HCT116 (cell line): ENCODE measurements at regions not wholly inside any gene's neighbourhood (a gene's known extent, or its start where the extent isn't known, plus 50 kb on each side); places are given as distances from the start of the nearest gene placed in this dataset.

Source experiments
- ATAC-seq: fragments of 200-7000 bp; cut with Tn5 transposase; 2 replicates; pipeline ENCODE4 v1.9.1; 2020; ENCODE audit warnings: mild to moderate bottlenecking, moderate library complexity
- BruUV-seq: library from RNA; stranded (reverse); fragments of 400-500 nt; replicated peaks from 2 replicates; lab custom pipeline; 2021; lab: Mats Ljungman, UMichigan
- CTCF ChIA-PET: fragments of 300-600 bp; sonication (Branson Sonifier 250); formaldehyde crosslinking; loops from one replicate; lab custom pipeline; 2021; ENCODE audit warnings: antibody characterized with exemption; lab: Charles Lee
- POLR2A ChIA-PET: fragments of 300-600, 350-600 bp; sonication (Branson Sonifier 250); formaldehyde crosslinking; loops from one replicate; lab custom pipeline; 2021; ENCODE audit warnings: antibody characterized with exemption; lab: Charles Lee
- RAD21 ChIA-PET, 2 experiments: fragments of 300-600 bp; sonication (Branson Sonifier 250); formaldehyde crosslinking; loops; one replicate each; lab custom pipeline; 2023; ENCODE audit warnings: low total read pairs in 2 of 2; ENCODE audit not compliant: uncharacterized antibody in 2 of 2, unreplicated experiment in 2 of 2, low non-redundant PET in 1 of 2; lab: Charles Lee
- DNase-seq: peaks from one replicate; pipeline ENCODE4 v3.0.0-alpha.2; 2010; ENCODE audit warnings: low read depth, low spot score
- H2AFZ ChIP-seq: fragments of 200-600 bp; shearing (Covaris generic), sonication (generic); 2 replicates; pipeline ENCODE4 v1.6.1; 2017; ENCODE audit warnings: low read depth, mixed run types, mixed read lengths, antibody characterized with exemption, low read length; ENCODE audit not compliant: poor library complexity, severe bottlenecking
- H3K27ac ChIP-seq: 2 replicates; pipeline ENCODE4 v1.5.1; 2012; ENCODE audit warnings: low read depth, low read length
- H3K27me3 ChIP-seq: fragments of 200-600 bp; sonication (generic); 2 replicates; pipeline ENCODE4 v1.6.1; 2016; ENCODE audit warnings: mixed run types, low read length, mixed read lengths; ENCODE audit not compliant: insufficient read depth
- H3K36me3 ChIP-seq, 2 experiments: fragments of 200-500 bp in 1 of 2; fragments of 200-600 bp in 1 of 2; sonication (Bioruptor generic) in 1 of 2; sonication (generic) in 1 of 2; 2 replicates each; pipeline versions ENCODE4 v1.5.1 to v1.6.1; 2014 to 2016; ENCODE audit warnings: low read length in 2 of 2, inconsistent platforms in 1 of 2, mixed read lengths in 1 of 2, mixed run types in 1 of 2; ENCODE audit not compliant: insufficient read depth in 2 of 2, control insufficient read depth in 1 of 2
- H3K4me1 ChIP-seq, 2 experiments: fragments of 200-600 bp in 1 of 2; sonication (generic) in 1 of 2; 2 replicates each; pipeline versions ENCODE4 v1.5.1 to v1.6.1; 2012 to 2017; ENCODE audit warnings: low read length in 2 of 2, inconsistent platforms in 1 of 2, mild to moderate bottlenecking in 1 of 2, mixed read lengths in 1 of 2, mixed run types in 1 of 2, moderate library complexity in 1 of 2; ENCODE audit not compliant: insufficient read depth in 2 of 2, control insufficient read depth in 1 of 2
- H3K4me2 ChIP-seq: fragments of 200-600 bp; sonication (generic); 2 replicates; pipeline ENCODE4 v1.6.1; 2017; ENCODE audit warnings: mixed run types, low read length, mixed read lengths
- H3K4me3 ChIP-seq, 2 experiments: fragments of 200-600 bp in 1 of 2; sonication (generic) in 1 of 2; replicated peaks in 1 of 2; 2 replicates each; pipeline ENCODE4 v1.5.1; 2011 to 2016; ENCODE audit warnings: low read length in 2 of 2, control low read depth in 1 of 2, low read depth in 1 of 2, mild to moderate bottlenecking in 1 of 2, mixed read lengths in 1 of 2, mixed run types in 1 of 2
- H3K79me2 ChIP-seq: fragments of 200-600 bp; sonication (generic); 2 replicates; pipeline ENCODE4 v1.6.1; 2017; ENCODE audit warnings: mild to moderate bottlenecking, mixed run types, low read length, moderate library complexity, mixed read lengths; ENCODE audit not compliant: insufficient read depth
- H3K9ac ChIP-seq: fragments of 200-600 bp; sonication (generic); 2 replicates; pipeline ENCODE4 v1.6.1; 2016; ENCODE audit warnings: low read length, mixed read lengths
- H3K9me2 ChIP-seq: fragments of 200-600 bp; sonication (generic), shearing (Covaris generic); 2 replicates; pipeline ENCODE4 v1.6.1; 2017; ENCODE audit warnings: mixed run types, mild to moderate bottlenecking, moderate library complexity; ENCODE audit not compliant: insufficient read depth
- H3K9me3 ChIP-seq, 2 experiments: fragments of 200-500 bp in 1 of 2; fragments of 200-600 bp in 1 of 2; sonication (Bioruptor generic) in 1 of 2; sonication (generic) in 1 of 2; 2 replicates each; pipeline ENCODE4 v1.6.1; 2014 to 2017; ENCODE audit warnings: low read length in 2 of 2, mixed read lengths in 2 of 2, inconsistent platforms in 1 of 2, low read depth in 1 of 2, mild to moderate bottlenecking in 1 of 2, mixed run types in 1 of 2, moderate library complexity in 1 of 2; ENCODE audit not compliant: control insufficient read depth in 1 of 2, insufficient read depth in 1 of 2
- H4K20me1 ChIP-seq: fragments of 200-600 bp; sonication (generic), shearing (Covaris generic); 2 replicates; pipeline ENCODE4 v1.6.1; 2017; ENCODE audit warnings: mixed run types, mild to moderate bottlenecking, moderate library complexity; ENCODE audit not compliant: insufficient read depth
- CBX3 ChIP-seq: IDR thresholded peaks from 2 replicates; pipeline ENCODE4 v1.6.1; 2012; ENCODE audit warnings: low read depth
- CEBPB ChIP-seq: IDR thresholded peaks from 2 replicates; pipeline ENCODE4 v1.6.1; 2012; ENCODE audit warnings: low read depth
- CTCF ChIP-seq, 3 experiments: fragments of 200-600 bp in 1 of 3; sonication (generic) in 1 of 3; IDR thresholded peaks in 2 of 3; conservative IDR thresholded peaks in 1 of 3; 2 replicates each; pipeline ENCODE4 v1.5.1; 2012 to 2017; ENCODE audit warnings: low read depth in 2 of 3, low read length in 2 of 3, antibody characterized with exemption in 1 of 3, borderline replicate concordance in 1 of 3, control low read depth in 1 of 3, mild to moderate bottlenecking in 1 of 3, mixed read lengths in 1 of 3, mixed run types in 1 of 3, moderate library complexity in 1 of 3; ENCODE audit not compliant: insufficient read depth in 1 of 3
- EZH2 ChIP-seq: fragments of 200-600 bp; sonication (generic); IDR thresholded peaks from 2 replicates; pipeline ENCODE4 v1.6.1; 2017; ENCODE audit warnings: antibody characterized with exemption, mixed run types
- EZH2phosphoT487 ChIP-seq: fragments of 200-600 bp; IDR thresholded peaks from 2 replicates; pipeline ENCODE4 v1.6.1; 2018; ENCODE audit warnings: antibody characterized with exemption, borderline replicate concordance
- JUND ChIP-seq: IDR thresholded peaks from 2 replicates; pipeline ENCODE4 v1.6.1; 2012
- POLR2A ChIP-seq: IDR thresholded peaks from 2 replicates; pipeline ENCODE4 v1.7.0; 2011; ENCODE audit warnings: borderline replicate concordance; ENCODE audit not compliant: insufficient read depth, insufficient read length; ENCODE audit errors: extremely low read depth
- RAD21 ChIP-seq: IDR thresholded peaks from 2 replicates; pipeline ENCODE4 v1.6.1; 2012; ENCODE audit warnings: low read depth, mild to moderate bottlenecking
- SIN3A ChIP-seq: IDR thresholded peaks from 2 replicates; pipeline ENCODE4 v1.6.1; 2012; ENCODE audit warnings: low read depth
- SP1 ChIP-seq: IDR thresholded peaks from 2 replicates; pipeline ENCODE4 v1.6.1; 2012; ENCODE audit warnings: low read depth
- SRF ChIP-seq: IDR thresholded peaks from 2 replicates; pipeline ENCODE4 v1.6.1; 2012; ENCODE audit warnings: low read depth
- TCF7L2 ChIP-seq: IDR thresholded peaks from 2 replicates; pipeline ENCODE4 v1.7.0; 2011; ENCODE audit warnings: borderline replicate concordance, inconsistent platforms; ENCODE audit not compliant: insufficient read depth, insufficient read length; ENCODE audit errors: extremely low read depth
- YY1 ChIP-seq: IDR thresholded peaks from 2 replicates; pipeline ENCODE4 v1.6.1; 2011; ENCODE audit warnings: low read length, low read depth, moderate library complexity, mild to moderate bottlenecking; ENCODE audit not compliant: insufficient replicate concordance; ENCODE audit errors: extremely low read depth
- ZNF274 ChIP-seq: fragments of 200-500 bp; sonication (Bioruptor generic); IDR thresholded peaks from 2 replicates; pipeline ENCODE4 v1.6.1; 2014; ENCODE audit warnings: mild to moderate bottlenecking, low read depth, low read length, inconsistent platforms
- intact Hi-C: fragments of 100-400 bp; cut with micrococcal nuclease; formaldehyde crosslinking; loops from 2 replicates; pipeline ENCODE4 v1.10.0; 2022
- TF ChIP-seq, protein P1 (sequence below): IDR thresholded peaks from 2 replicates; pipeline ENCODE4 v1.6.1; 2012
- TF ChIP-seq, protein P2 (sequence below): IDR thresholded peaks from 2 replicates; pipeline ENCODE4 v1.6.1; 2012; ENCODE audit warnings: low read depth
- TF ChIP-seq, protein P3 (sequence below): IDR thresholded peaks from 2 replicates; pipeline ENCODE4 v1.6.1; 2011; ENCODE audit warnings: mild to moderate bottlenecking, low read length, moderate library complexity; ENCODE audit not compliant: insufficient replicate concordance; ENCODE audit errors: extremely low read depth

DNA sequence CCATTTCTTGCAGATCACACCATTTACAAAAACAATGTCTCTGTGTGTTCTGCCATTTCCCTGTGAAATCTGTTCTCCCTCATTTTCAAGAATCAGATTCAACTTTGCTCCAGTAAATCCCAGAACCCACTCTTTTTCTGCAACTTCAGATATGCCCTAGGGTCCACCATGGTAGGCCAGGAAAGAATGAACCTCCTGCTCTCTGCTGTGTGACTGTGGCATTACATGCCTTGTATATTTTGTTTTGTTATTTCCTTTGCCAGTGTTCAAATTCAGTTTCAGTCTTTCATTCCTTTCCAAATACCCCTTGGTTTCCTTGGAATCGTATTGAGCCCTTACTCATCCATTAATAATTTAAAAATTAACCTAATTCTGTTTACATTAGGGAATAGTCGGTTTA lies 290.2 kb upstream of the VCX start:
- intact Hi-C loops: no loop called here
- H3K36me3 ChIP-seq: no peaks in the 10 kb centered on the region
- no peaks in the 10 kb centered on the region for H3K9me2 ChIP-seq
- BruUV-seq: no TSS peak
- ChIA-PET POLR2A (no interaction called here), CTCF (no interaction called here), RAD21 (no interaction called here)
- no peaks in the 10 kb centered on the region for H4K20me1 ChIP-seq
- no peaks in the 10 kb centered on the region for H3K9me3 ChIP-seq
- H3K27ac ChIP-seq: no peak overlapping the region
- ATAC-seq: no peak
- H3K4me1 ChIP-seq: no peaks in the 10 kb centered on the region
- TF ChIP-seq JUND (no peak), SRF (no peak), ZNF274 (no peak), CTCF (IDR thresholded peaks at IDR 0.05 in 2 of 3, conservative IDR thresholded peaks at IDR 0.05 in 1 of 3; ENCODE audit: borderline replicate concordance in 1 of 3, insufficient read depth in 1 of 3, low read depth in 2 of 3, low read length in 2 of 3) (no peak), EZH2phosphoT487 (no peak), SP1 (no peak), CBX3 (no peak), TCF7L2 (no peak), RAD21 (no peak), CEBPB (no peak), SIN3A (no peak), YY1 (no peak), POLR2A (no peak), EZH2 (no peak)
- TF ChIP-seq, protein P1, sequence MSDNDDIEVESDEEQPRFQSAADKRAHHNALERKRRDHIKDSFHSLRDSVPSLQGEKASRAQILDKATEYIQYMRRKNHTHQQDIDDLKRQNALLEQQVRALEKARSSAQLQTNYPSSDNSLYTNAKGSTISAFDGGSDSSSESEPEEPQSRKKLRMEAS: no peak
- TF ChIP-seq, protein P2, sequence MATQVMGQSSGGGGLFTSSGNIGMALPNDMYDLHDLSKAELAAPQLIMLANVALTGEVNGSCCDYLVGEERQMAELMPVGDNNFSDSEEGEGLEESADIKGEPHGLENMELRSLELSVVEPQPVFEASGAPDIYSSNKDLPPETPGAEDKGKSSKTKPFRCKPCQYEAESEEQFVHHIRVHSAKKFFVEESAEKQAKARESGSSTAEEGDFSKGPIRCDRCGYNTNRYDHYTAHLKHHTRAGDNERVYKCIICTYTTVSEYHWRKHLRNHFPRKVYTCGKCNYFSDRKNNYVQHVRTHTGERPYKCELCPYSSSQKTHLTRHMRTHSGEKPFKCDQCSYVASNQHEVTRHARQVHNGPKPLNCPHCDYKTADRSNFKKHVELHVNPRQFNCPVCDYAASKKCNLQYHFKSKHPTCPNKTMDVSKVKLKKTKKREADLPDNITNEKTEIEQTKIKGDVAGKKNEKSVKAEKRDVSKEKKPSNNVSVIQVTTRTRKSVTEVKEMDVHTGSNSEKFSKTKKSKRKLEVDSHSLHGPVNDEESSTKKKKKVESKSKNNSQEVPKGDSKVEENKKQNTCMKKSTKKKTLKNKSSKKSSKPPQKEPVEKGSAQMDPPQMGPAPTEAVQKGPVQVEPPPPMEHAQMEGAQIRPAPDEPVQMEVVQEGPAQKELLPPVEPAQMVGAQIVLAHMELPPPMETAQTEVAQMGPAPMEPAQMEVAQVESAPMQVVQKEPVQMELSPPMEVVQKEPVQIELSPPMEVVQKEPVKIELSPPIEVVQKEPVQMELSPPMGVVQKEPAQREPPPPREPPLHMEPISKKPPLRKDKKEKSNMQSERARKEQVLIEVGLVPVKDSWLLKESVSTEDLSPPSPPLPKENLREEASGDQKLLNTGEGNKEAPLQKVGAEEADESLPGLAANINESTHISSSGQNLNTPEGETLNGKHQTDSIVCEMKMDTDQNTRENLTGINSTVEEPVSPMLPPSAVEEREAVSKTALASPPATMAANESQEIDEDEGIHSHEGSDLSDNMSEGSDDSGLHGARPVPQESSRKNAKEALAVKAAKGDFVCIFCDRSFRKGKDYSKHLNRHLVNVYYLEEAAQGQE: no peak
- TF ChIP-seq, protein P3, sequence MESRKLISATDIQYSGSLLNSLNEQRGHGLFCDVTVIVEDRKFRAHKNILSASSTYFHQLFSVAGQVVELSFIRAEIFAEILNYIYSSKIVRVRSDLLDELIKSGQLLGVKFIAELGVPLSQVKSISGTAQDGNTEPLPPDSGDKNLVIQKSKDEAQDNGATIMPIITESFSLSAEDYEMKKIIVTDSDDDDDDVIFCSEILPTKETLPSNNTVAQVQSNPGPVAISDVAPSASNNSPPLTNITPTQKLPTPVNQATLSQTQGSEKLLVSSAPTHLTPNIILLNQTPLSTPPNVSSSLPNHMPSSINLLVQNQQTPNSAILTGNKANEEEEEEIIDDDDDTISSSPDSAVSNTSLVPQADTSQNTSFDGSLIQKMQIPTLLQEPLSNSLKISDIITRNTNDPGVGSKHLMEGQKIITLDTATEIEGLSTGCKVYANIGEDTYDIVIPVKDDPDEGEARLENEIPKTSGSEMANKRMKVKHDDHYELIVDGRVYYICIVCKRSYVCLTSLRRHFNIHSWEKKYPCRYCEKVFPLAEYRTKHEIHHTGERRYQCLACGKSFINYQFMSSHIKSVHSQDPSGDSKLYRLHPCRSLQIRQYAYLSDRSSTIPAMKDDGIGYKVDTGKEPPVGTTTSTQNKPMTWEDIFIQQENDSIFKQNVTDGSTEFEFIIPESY: no peak
- no peak overlapping the region for H3K4me3 ChIP-seq
- no peak overlapping the region for H2AFZ ChIP-seq
- no peak overlapping the region for H3K4me2 ChIP-seq
- no peak for DNase-seq
- no peak overlapping the region for H3K9ac ChIP-seq
- H3K79me2 ChIP-seq: no peaks in the 10 kb centered on the region
- H3K27me3 ChIP-seq: no peaks in the 10 kb centered on the region
